Stimulated activated naive B cell treated with anti-CD40 and anti-IgM and Interleukin-4, amounts not matched to agents 10 μg/mL and 1 μg/mL and 100 μg/mL, for 72 hours (primary cell): ENCODE measurements at regions not wholly inside any gene's neighbourhood (a gene's known extent, or its start where the extent isn't known, plus 50 kb on each side); places are given as distances from the start of the nearest gene placed in this dataset.

Source experiments
- ATAC-seq, 2 donors: fragments of 150-1000 bp; cut with Tn5 transposase; replicated peaks; 2 replicates each; pipeline ENCODE4 v1.10.0; 2021; ENCODE audit warnings: moderate library complexity in 1 of 2
- DNase-seq: peaks from one replicate; pipeline ENCODE4 v3.0.0; 2021
- H3K27ac Mint-ChIP-seq: one replicate; pipeline ENCODE4 v1.8.0; 2022; ENCODE audit warnings: mild to moderate bottlenecking, mixed read lengths
- H3K27me3 Mint-ChIP-seq, 2 donors: one replicate each; pipeline ENCODE4 v1.8.0; 2022; ENCODE audit warnings: mixed read lengths in 2 of 2
- H3K36me3 Mint-ChIP-seq, 2 donors: one replicate each; pipeline ENCODE4 v1.8.0; 2022; ENCODE audit warnings: mixed read lengths in 2 of 2, mild to moderate bottlenecking in 1 of 2
- H3K4me1 Mint-ChIP-seq, 2 donors: one replicate each; pipeline ENCODE4 v1.8.0; 2022; ENCODE audit warnings: mixed read lengths in 2 of 2, mild to moderate bottlenecking in 1 of 2
- H3K4me3 Mint-ChIP-seq, 2 donors: one replicate each; pipeline ENCODE4 v1.8.0; 2022; ENCODE audit warnings: mild to moderate bottlenecking in 2 of 2, mixed read lengths in 2 of 2, moderate library complexity in 1 of 2
- H3K9me3 Mint-ChIP-seq, 2 donors: one replicate each; pipeline ENCODE4 v1.8.0; 2022; ENCODE audit warnings: mixed read lengths in 2 of 2, mild to moderate bottlenecking in 1 of 2

DNA sequence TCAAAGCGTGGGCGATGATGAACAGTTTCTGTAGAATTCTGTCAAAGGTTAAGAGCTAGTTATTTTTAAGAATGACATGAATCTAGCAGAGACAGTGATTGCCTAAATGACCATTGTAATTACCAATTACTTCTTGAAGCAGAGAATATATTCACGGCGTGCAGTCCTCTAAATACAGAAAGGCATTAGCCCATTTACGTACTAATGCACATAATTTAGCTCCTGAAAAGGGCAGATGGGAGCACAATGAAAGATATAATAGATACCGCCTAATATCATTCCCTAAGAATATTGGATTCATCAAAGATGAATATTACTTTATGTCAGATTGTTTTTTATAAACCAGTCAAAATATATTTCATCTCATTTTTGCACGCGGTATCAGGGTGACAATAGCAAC lies 212.4 kb downstream of the URI1 start:
- H3K4me1 Mint-ChIP-seq, result peaks cover 13 to 37% of the 10 kb centered on the region in 2 donors
- H3K9me3 Mint-ChIP-seq, result no peaks in the 10 kb centered on the region
- peak; percentile 33 to 35 for ATAC-seq
- H3K36me3 Mint-ChIP-seq, result no peaks in the 10 kb centered on the region
- H3K27ac Mint-ChIP-seq, result no peak overlapping the region
- peaks cover 20 to 24% of the 10 kb centered on the region in 2 donors for H3K27me3 Mint-ChIP-seq
- peak overlapping the region; percentile 47 to 59 for H3K4me3 Mint-ChIP-seq
- DNase-seq, result no peak

DNA sequence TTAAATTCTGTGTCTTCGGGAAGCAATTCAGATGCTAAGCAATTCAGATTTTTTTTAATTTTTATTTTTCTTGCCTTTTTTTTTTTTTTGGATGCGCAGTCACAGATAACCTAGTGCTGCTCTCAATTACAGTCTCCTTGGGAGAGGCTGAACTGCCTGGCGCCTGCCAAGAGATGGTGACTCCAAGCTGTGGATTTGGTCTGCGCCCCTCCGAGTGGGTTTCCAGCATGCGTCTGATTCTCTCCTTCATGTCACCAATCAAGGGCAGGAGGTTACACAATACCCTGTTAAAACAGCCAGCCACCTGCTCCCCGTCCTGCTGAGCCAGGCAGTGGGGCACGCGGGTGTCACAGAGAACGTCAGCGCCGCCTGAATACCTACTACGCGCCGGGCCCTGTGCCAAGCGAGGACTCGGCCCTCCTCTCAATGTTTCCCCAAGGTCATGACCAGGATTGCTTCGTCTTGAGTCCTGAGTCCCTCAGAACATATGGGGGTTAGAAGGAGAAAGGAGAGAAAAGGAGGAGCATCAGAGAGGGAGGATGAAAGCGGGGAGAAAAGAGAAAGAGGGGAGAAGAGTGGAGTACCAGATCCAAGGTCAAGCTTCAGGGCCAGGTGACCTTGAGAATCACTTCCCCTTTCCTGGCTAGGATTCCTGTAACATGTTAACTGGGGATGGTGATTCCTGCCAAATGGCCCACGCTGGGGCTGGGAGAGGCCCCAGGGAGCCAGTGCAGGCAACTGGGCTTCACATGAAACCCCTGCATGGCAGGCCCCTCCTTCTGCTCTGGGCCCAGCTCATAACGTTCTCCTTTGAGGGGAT lies 213.6 kb downstream of the URI1 start:
- Mint-ChIP-seq H3K36me3 (no peaks in the 10 kb centered on the region), H3K27me3 (peaks cover 14 to 23% of the 10 kb centered on the region in 2 donors), H3K27ac (peak overlapping the region; percentile 51), H3K4me3 (no peak overlapping the region), H3K4me1 (peaks cover 13 to 36% of the 10 kb centered on the region in 2 donors), H3K9me3 (no peaks in the 10 kb centered on the region)
- DNase-seq, result no peak
- no peak for ATAC-seq

DNA sequence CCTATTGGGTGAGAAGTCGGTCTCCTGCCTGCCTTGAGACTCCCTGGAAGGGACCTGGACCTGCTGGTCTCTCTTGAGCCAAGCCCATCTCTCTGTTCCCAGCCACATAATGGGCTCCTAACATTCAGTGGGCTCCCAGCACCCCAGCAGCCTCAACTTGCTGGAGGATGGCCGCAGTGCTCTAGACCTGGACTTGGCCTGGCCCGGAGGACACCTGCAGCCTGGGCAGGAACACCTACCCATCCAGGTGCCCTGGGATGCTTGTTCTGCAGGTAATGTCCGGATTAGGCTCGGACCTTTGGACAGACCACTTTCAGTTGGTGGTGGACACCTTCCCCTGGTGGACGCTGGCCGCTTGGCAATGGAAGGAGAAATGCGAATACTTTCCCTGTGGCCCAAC lies 214.6 kb downstream of the URI1 start:
- Mint-ChIP-seq H3K4me3 (no peak overlapping the region), H3K9me3 (no peaks in the 10 kb centered on the region), H3K36me3 (no peaks in the 10 kb centered on the region), H3K4me1 (peaks cover 13 to 30% of the 10 kb centered on the region in 2 donors), H3K27ac (no peak overlapping the region), H3K27me3 (peaks cover 14 to 16% of the 10 kb centered on the region in 2 donors)
- ATAC-seq (no peak), DNase-seq (no peak)

DNA sequence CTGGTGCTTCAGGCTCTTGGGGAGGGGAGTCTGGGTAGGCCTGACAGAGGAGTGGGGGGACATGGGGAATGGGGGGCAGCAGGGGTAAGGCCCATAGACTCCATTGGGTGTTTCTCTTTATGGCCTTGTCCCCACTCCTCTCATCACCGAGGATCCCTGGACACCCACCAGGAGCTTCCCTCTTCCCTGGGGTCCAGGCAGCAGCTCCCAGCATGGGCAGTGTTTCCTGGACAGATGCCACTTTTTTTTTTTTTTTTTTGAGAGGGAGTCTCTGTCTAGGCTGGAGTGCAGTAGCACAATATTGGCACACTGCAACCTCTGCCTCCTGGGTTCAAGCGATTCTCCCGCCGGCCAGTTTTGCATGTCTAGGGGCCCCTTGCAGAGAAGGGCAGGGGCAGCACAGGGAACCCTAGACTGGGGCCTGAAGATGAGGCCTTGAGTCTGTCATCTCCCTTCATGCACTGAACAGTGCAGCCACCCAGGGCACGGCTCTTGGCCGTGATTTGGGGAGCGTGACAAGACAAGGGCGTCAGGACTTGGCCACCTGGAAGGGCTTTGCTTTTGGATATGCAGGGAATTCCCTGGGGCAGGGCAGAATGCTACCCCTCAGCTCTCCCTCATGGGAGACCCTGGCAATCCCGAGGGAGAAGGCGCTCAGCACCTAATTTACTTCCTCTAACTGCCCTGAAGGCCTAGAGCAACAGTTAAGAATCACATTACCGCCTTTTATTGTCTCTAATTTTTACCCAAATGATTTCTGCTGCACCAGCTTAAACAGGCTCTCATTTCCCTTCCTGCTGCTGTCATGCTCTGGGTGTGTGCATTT lies 213.9 kb upstream of the ZNF536 start:
- Mint-ChIP-seq H3K36me3 (no peaks in the 10 kb centered on the region), H3K9me3 (peaks cover 6 to 9% of the 10 kb centered on the region in 2 donors), H3K27ac (no peak overlapping the region), H3K4me3 (no peak overlapping the region), H3K4me1 (peaks cover 11 to 21% of the 10 kb centered on the region in 2 donors), H3K27me3 (peaks cover 14 to 16% of the 10 kb centered on the region in 2 donors)
- no peak for DNase-seq
- ATAC-seq, result no peak

DNA sequence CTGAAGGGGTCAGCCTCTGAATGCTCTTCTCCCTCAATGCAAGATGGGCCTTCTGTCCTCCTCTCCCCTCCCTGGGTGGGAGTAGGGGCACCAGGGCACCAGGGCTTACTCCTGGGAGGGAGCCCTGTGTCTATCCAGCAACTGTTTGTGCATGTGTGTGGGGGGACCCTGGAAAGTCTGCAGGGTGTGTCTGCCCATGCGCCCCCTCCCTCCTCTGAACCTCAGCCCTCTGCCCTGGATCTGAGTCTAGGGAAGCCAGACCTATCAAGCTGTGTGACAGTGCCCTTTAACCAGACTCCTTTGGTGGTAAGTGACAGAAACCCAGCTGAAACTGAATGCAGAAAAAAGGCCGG lies 213.3 kb upstream of the ZNF536 start:
- no peak overlapping the region for H3K4me3 Mint-ChIP-seq
- DNase-seq (no peak), ATAC-seq (no peak)
- H3K9me3 Mint-ChIP-seq, result peaks cover 6 to 9% of the 10 kb centered on the region in 2 donors
- H3K4me1 Mint-ChIP-seq, result peaks cover 8 to 15% of the 10 kb centered on the region in 2 donors
- peaks cover 14 to 16% of the 10 kb centered on the region in 2 donors for H3K27me3 Mint-ChIP-seq
- no peak overlapping the region for H3K27ac Mint-ChIP-seq
- no peaks in the 10 kb centered on the region for H3K36me3 Mint-ChIP-seq

DNA sequence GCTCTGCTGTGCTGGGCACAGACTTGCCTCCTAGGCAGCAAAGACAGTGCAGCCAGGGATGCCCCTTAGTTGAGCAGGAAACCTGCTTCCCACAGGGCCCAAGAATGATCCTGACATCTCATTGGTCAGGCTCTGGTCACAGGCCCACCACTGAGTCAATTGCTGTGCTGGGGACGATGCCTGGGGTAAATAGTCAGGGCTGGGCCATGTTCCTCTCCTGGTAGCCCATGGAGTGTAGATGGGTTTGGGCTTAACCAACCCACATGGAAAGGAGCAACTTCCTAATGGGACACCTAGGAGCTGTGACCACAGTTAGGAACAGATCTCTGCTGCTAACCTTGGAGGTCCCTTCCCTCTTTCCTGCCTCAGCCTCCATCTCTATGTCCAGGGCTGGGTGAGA lies 212.5 kb upstream of the ZNF536 start:
- peaks cover 1 to 8% of the 10 kb centered on the region in 2 donors for H3K4me1 Mint-ChIP-seq
- no peak overlapping the region for H3K27ac Mint-ChIP-seq
- no peak for DNase-seq
- peaks cover 10 to 17% of the 10 kb centered on the region in 2 donors for H3K9me3 Mint-ChIP-seq
- no peaks in the 10 kb centered on the region for H3K36me3 Mint-ChIP-seq
- peaks cover 16 to 21% of the 10 kb centered on the region in 2 donors for H3K27me3 Mint-ChIP-seq
- H3K4me3 Mint-ChIP-seq, result no peak overlapping the region
- no peak for ATAC-seq

DNA sequence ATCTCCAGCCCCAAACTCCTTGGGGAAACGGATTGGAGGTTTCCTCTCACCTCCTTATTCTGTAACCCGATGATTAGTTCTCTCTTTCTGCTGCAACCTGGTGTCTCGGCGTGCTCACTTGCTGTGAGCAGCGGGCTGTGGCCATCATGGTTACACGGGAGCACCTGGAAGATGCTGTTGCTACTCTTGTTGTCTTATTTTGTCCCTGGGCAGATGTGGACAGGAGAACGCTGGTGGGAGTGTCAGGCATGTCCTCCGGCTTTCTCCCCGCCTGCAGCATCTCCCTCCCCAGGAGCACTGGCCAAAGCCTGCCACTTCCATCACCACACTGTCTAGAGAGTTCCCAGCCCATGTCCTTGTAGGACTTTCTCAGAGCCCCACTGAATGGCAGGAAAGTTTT lies 211.8 kb upstream of the ZNF536 start:
- DNase-seq, result no peak
- peaks cover 0 to 3% of the 10 kb centered on the region in 2 donors for H3K4me1 Mint-ChIP-seq
- peaks cover 10 to 18% of the 10 kb centered on the region in 2 donors for H3K9me3 Mint-ChIP-seq
- H3K4me3 Mint-ChIP-seq, result no peak overlapping the region
- H3K27me3 Mint-ChIP-seq, result peaks cover 21% of the 10 kb centered on the region in 2 donors
- H3K36me3 Mint-ChIP-seq, result no peaks in the 10 kb centered on the region
- ATAC-seq, result no peak
- H3K27ac Mint-ChIP-seq, result no peak overlapping the region

DNA sequence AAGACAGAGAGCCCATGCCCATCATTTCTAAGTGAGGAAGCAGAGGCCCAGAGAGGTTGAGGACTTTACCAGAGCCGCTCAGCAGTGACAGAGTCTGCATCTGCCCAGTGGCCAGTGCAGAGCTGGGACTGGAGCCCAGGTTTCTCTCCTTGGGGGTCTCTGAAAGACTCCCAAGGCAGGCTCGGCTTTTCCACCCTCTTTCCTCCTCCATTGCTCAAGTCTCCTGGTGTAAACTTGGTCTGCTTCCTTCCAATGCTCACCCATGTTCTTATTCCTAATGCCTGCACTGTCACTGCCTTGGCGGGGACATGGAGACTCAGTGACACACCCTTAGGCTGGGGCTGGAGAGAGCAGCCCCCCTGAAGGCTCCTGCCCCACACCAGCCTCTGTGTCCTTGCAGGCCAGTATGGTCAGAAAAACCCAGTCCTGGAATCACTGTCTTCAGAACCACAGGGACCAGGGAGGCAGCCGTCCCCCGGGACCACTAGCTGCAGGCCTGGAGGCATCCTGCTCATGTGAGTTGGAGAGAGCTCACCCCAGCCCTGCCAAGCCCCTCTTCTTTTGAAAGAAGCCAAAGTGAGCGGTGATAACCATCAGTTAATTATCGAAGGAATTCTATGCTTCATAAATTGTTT lies 211.0 kb upstream of the ZNF536 start:
- Mint-ChIP-seq H3K9me3 (peaks cover 10 to 18% of the 10 kb centered on the region in 2 donors), H3K4me1 (peaks cover 0 to 2% of the 10 kb centered on the region in 2 donors), H3K4me3 (no peak overlapping the region), H3K36me3 (no peaks in the 10 kb centered on the region), H3K27me3 (peaks cover 14% of the 10 kb centered on the region in 2 donors), H3K27ac (no peak overlapping the region)
- DNase-seq (no peak), ATAC-seq (no peak)

DNA sequence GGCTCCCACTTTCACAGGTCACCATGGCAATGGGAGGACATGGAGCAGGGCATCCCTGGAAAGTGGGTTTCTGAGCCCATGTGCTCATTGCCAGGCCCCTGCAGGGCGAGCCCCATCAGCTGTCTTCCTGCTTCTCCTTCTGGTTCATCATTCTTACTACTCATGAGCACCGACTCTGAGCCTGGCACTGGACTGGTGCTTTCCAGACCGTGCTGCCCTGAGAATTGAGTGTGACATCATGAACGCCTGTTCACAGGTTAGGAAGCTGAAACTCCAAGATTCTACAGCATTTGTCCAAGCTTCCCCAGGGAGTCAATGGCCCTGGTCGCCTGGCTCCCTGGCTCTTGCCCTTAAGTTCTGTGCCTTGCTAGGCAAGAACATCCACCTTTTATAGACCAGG lies 210.4 kb upstream of the ZNF536 start:
- no peak for ATAC-seq
- no peaks in the 10 kb centered on the region for H3K36me3 Mint-ChIP-seq

DNA sequence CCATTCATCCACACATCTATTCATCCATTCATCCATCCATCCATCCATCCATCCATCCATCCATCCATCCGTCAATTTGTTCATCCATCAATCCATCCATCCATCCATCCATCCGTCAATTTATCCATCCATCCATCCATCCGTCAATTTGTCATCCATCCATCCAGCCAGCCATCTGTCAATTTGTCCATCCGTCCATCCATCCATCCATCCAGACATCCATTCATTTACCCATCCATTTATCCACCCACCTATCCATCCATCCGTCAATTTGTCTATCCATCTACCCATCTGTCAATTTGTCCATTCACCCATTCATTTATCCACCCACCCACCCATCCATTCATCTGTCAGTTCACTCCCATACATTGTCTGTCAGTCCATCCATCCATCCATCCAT lies 209.5 kb upstream of the ZNF536 start:
- H3K27me3 Mint-ChIP-seq, result peaks cover 5 to 12% of the 10 kb centered on the region in 2 donors
- H3K4me3 Mint-ChIP-seq, result no peak overlapping the region
- H3K4me1 Mint-ChIP-seq, result peaks cover 0 to 2% of the 10 kb centered on the region in 2 donors
- H3K27ac Mint-ChIP-seq, result no peak overlapping the region
- H3K36me3 Mint-ChIP-seq, result no peaks in the 10 kb centered on the region
- DNase-seq (no peak), ATAC-seq (no peak)
- H3K9me3 Mint-ChIP-seq, result peaks cover 10 to 18% of the 10 kb centered on the region in 2 donors

More for the DNA sequence above, 210.4 kb upstream of the ZNF536 start:
- DNase-seq, result no peak
- peaks cover 11 to 12% of the 10 kb centered on the region in 2 donors for H3K27me3 Mint-ChIP-seq
- H3K4me1 Mint-ChIP-seq, result peaks cover 0 to 2% of the 10 kb centered on the region in 2 donors
- H3K9me3 Mint-ChIP-seq, result peaks cover 10 to 18% of the 10 kb centered on the region in 2 donors
- H3K4me3 Mint-ChIP-seq, result no peak overlapping the region
- H3K27ac Mint-ChIP-seq, result no peak overlapping the region

DNA sequence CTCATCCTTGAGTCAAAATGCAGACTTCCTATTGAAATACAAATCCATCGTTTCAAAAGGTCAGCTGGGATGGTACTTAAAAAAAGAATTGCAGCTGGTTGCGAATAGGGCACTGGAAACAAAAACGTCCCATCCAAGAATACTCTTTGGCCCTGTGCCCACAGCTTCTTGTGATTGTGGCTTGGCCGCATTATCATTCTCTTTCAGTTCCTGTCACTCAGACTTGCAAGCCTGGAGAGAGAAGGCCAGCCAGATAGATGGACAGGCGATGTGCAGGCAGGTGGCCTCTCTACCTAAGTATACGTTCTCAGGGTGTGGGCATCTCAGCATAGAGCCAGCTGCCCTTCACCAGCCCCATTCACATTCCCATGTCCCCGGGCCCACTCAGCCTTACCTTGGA lies 208.5 kb upstream of the ZNF536 start:
- H3K27ac Mint-ChIP-seq, result no peak overlapping the region
- DNase-seq, result no peak
- H3K27me3 Mint-ChIP-seq, result peaks cover 5 to 12% of the 10 kb centered on the region in 2 donors
- no peak for ATAC-seq
- H3K36me3 Mint-ChIP-seq, result no peaks in the 10 kb centered on the region
- H3K9me3 Mint-ChIP-seq, result peaks cover 10 to 18% of the 10 kb centered on the region in 2 donors
- no peak overlapping the region for H3K4me3 Mint-ChIP-seq
- peaks cover 0 to 2% of the 10 kb centered on the region in 2 donors for H3K4me1 Mint-ChIP-seq

DNA sequence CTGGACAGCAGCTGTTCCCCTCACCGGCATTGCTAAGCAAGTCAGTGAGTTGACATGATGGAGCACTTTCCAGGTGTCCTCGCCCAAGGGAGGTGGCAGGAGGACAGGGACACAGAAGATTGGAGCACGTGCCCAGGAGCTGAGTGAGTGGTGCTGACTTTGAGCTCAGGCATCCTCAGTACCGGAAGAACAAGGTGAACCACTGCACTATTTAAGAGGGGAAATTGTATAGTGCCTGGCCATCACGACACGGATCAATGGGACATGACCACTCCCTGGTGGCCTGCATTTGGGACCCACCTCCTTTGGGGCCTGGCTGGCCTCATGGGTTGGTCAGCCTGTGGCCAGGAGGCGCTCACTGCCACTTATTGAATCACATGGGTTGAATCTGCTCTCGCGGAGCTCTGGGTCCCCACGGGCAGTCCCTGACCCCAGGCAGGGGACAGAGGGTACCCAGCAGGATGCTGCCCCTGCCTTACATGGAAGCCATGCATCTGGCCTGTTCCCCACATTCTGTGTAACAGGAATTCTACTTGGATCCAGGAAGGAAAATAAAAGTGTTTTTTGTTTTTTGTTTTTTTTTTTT lies 206.9 kb upstream of the ZNF536 start:
- H3K36me3 Mint-ChIP-seq, result no peaks in the 10 kb centered on the region
- peaks cover 10 to 18% of the 10 kb centered on the region in 2 donors for H3K9me3 Mint-ChIP-seq
- peaks cover 5 to 12% of the 10 kb centered on the region in 2 donors for H3K27me3 Mint-ChIP-seq
- no peak overlapping the region for H3K27ac Mint-ChIP-seq
- ATAC-seq, result no peak
- peaks cover 0 to 2% of the 10 kb centered on the region in 2 donors for H3K4me1 Mint-ChIP-seq
- no peak for DNase-seq
- no peak overlapping the region for H3K4me3 Mint-ChIP-seq

DNA sequence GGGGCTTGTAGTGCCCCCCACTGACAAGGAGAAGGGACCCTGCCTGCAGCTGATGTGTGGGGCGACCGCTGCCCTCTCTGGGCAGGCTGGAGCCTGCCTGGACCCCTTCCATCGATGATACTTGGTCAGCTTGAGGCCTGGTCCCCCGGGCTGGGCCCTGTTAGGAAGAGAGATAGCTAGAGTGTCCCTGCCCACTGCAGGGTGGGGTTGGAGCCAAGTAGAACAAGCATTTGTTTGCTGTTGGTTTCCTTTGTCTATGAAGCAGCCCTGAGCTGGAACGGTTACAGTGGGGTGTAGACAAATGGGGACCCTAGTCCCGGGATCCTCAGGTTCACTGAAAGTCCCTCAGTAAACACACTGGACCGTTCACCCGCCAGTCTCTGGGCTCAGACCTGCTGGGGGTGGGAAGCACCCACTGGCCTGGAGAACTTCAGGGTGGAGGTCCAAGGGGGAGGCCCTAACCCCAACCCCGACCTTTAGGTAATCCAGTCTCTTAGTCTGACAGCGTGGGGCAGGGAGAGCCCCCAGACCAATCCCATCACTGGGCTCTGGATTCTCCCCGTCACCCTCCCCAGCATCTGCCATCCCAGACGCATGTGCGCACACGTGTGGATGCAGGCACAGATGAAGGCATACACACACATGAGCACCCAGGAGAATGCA lies 204.8 kb upstream of the ZNF536 start:
- Mint-ChIP-seq H3K36me3 (no peaks in the 10 kb centered on the region), H3K27ac (no peak overlapping the region), H3K4me1 (peaks cover 0 to 2% of the 10 kb centered on the region in 2 donors), H3K9me3 (peaks cover 10 to 18% of the 10 kb centered on the region in 2 donors), H3K4me3 (no peak overlapping the region), H3K27me3 (peaks cover 5 to 12% of the 10 kb centered on the region in 2 donors)
- DNase-seq (no peak), ATAC-seq (no peak)
